K562 (cell line): ENCODE measurements at regions not wholly inside any gene's neighbourhood (a gene's known extent, or its start where the extent isn't known, plus 50 kb on each side); places are given as distances from the start of the nearest gene placed in this dataset.

Experiments
- ATAC-seq: fragments of 200-7000 bp; cut with Tn5 transposase; 3 replicates; pipeline ENCODE4 v1.9.1; 2020; ENCODE audit warnings: moderate library complexity
- BruUV-seq: library from RNA; stranded (reverse); fragments of 400-500 nt; replicated peaks from 2 replicates; lab custom pipeline; 2021; lab: Mats Ljungman, UMichigan
- CTCF ChIA-PET: fragments of 300-600 bp; formaldehyde crosslinking; extraction: SDS; loops from one replicate; lab custom pipeline; 2021; ENCODE audit warnings: low intra/inter-chr PET ratio; lab: Yijun Ruan, JAX
- POLR2A ChIA-PET: fragments of 300-600, 350-650 bp; sonication (Branson Sonifier 250); formaldehyde crosslinking; extraction: SDS; loops from one replicate; lab custom pipeline; 2021; ENCODE audit warnings: antibody characterized with exemption, inconsistent platforms; lab: Yijun Ruan, JAX
- DNase-seq, 4 experiments: peaks; one replicate each; pipeline versions ENCODE4 v3.0.0 to v3.0.0-alpha.2; 2011 to 2018; ENCODE audit warnings: low spot score in 3 of 4, mixed read lengths in 3 of 4; ENCODE audit errors: extremely low read depth in 1 of 4
- FAIRE-seq: peaks from 2 replicates; lab custom pipeline; 2011; peaks lifted over from hg19 to GRCh38; lab: Jason Lieb, UNC
- H2AFZ ChIP-seq: 2 replicates; pipeline ENCODE4 v1.6.0; 2011; ENCODE audit warnings: low read depth, low read length, control low read depth, inconsistent platforms
- H3K27ac ChIP-seq: fragments of 200-600 bp; 3 replicates; pipeline ENCODE4 v1.8.0; 2011; ENCODE audit warnings: low read depth, mild to moderate bottlenecking, control low read depth, inconsistent platforms, low read length, moderate library complexity, mixed read lengths; ENCODE audit errors: extremely low read depth
- H3K27me3 ChIP-seq, 2 experiments: fragments of 300-600 bp in 1 of 2; 2 replicates in 1 of 2; 3 replicates in 1 of 2; pipeline versions ENCODE4 v1.6.0 to v1.8.0; 2011; ENCODE audit warnings: inconsistent platforms in 2 of 2, low read length in 2 of 2, mild to moderate bottlenecking in 1 of 2, mixed read lengths in 1 of 2, moderate library complexity in 1 of 2; ENCODE audit not compliant: control insufficient read depth in 2 of 2, insufficient read depth in 2 of 2
- H3K36me3 ChIP-seq: fragments of 300-600 bp; 3 replicates; pipeline ENCODE4 v1.8.0; 2011; ENCODE audit warnings: mild to moderate bottlenecking, low read length, inconsistent platforms; ENCODE audit not compliant: control insufficient read depth, insufficient read depth
- H3K4me1 ChIP-seq, 2 experiments: fragments of 200-600 bp in 1 of 2; replicated peaks in 1 of 2; 2 replicates in 1 of 2; 3 replicates in 1 of 2; pipeline versions ENCODE4 v1.5.1 to v1.8.0; 2011; ENCODE audit warnings: inconsistent platforms in 2 of 2, low read length in 2 of 2, mild to moderate bottlenecking in 1 of 2, mixed read lengths in 1 of 2, moderate library complexity in 1 of 2; ENCODE audit not compliant: control insufficient read depth in 2 of 2, insufficient read depth in 2 of 2
- H3K4me2 ChIP-seq: 2 replicates; pipeline ENCODE4 v1.6.1; 2011; ENCODE audit warnings: low read length, control low read depth, inconsistent platforms, mixed read lengths; ENCODE audit not compliant: insufficient read depth
- H3K4me3 ChIP-seq: fragments of 200-600 bp; sonication (generic), shearing (Covaris generic); 2 replicates; pipeline ENCODE4 v1.5.1; 2016; ENCODE audit warnings: control low read depth, inconsistent platforms
- H3K79me2 ChIP-seq: fragments of 200-600 bp; 3 replicates; pipeline ENCODE4 v1.8.0; 2011; ENCODE audit warnings: low read length, inconsistent platforms; ENCODE audit not compliant: control insufficient read depth, insufficient read depth
- H3K9ac ChIP-seq, 2 experiments: 2 replicates each; pipeline versions ENCODE4 v1.6.0 to v1.6.1; 2011; ENCODE audit warnings: low read depth in 2 of 2, low read length in 2 of 2, control low read depth in 1 of 2, inconsistent platforms in 1 of 2, mild to moderate bottlenecking in 1 of 2, mixed read lengths in 1 of 2; ENCODE audit not compliant: insufficient read depth in 1 of 2
- H3K9me1 ChIP-seq: one replicate; pipeline ENCODE4 v1.6.0; 2011; ENCODE audit warnings: inconsistent platforms, mild to moderate bottlenecking, low read length, moderate library complexity; ENCODE audit not compliant: control insufficient read depth, insufficient read depth
- H3K9me3 ChIP-seq: replicated peaks from 2 replicates; pipeline ENCODE4 v1.5.1; 2011; ENCODE audit warnings: low read depth, low read length, inconsistent platforms; ENCODE audit not compliant: control insufficient read depth, insufficient read depth
- H4K20me1 ChIP-seq: replicated peaks from 2 replicates; pipeline ENCODE4 v1.6.1; 2011; ENCODE audit warnings: low read length, inconsistent platforms, mixed read lengths; ENCODE audit not compliant: control insufficient read depth, insufficient read depth
- CHD4 ChIP-seq: fragments of 200-600 bp; sonication (generic); IDR thresholded peaks from 3 replicates; pipeline ENCODE4 v1.6.1; 2012; ENCODE audit warnings: low read depth, mild to moderate bottlenecking, mixed read lengths, low read length, inconsistent platforms; ENCODE audit not compliant: insufficient read depth, insufficient replicate concordance, poor library complexity, severe bottlenecking
- CSDE1 ChIP-seq, 2 experiments: fragments of 450-650 bp; IDR thresholded peaks; 2 replicates each; pipeline ENCODE4 v1.6.1; 2016; ENCODE audit warnings: mild to moderate bottlenecking in 1 of 2
- ETV5 ChIP-seq: sonication (generic); formaldehyde crosslinking; IDR thresholded peaks from 2 replicates; pipeline ENCODE4 v1.4.0; 2020; ENCODE audit warnings: low read depth, mild to moderate bottlenecking, missing genetic modification reagents
- HOXB6 ChIP-seq: fragments of 250-450 bp; sonication (Bioruptor Pico); IDR thresholded peaks from 2 replicates; pipeline ENCODE4 v1.5.1; 2022; ENCODE audit warnings: mild to moderate bottlenecking, borderline replicate concordance
- NR2C1 ChIP-seq, 2 experiments: fragments of 450-650 bp; IDR thresholded peaks; 2 replicates each; pipeline ENCODE4 v1.6.1; 2017; ENCODE audit warnings: mild to moderate bottlenecking in 2 of 2, antibody characterized with exemption in 1 of 2, inconsistent platforms in 1 of 2, missing compliant biosample characterization in 1 of 2, missing genetic modification characterization in 1 of 2
- POLR2G ChIP-seq: fragments of 200-400 bp; formaldehyde crosslinking; IDR thresholded peaks from 2 replicates; pipeline ENCODE4 v1.6.1; 2017; ENCODE audit warnings: low read depth, mild to moderate bottlenecking, antibody characterized with exemption, low read length, moderate library complexity
- RBM15 ChIP-seq: fragments of 200-400 bp; formaldehyde crosslinking; IDR thresholded peaks from 2 replicates; pipeline ENCODE4 v1.6.1; 2018; ENCODE audit warnings: mild to moderate bottlenecking, low read length, moderate library complexity; ENCODE audit not compliant: insufficient read depth
- RHOXF2B ChIP-seq: fragments of 250-450 bp; sonication (Bioruptor Pico); conservative IDR thresholded peaks from 2 replicates; pipeline ENCODE4 v1.5.1; 2021
- TEAD2 ChIP-seq: fragments of 450-650 bp; IDR thresholded peaks from 2 replicates; pipeline ENCODE4 v1.6.1; 2016; ENCODE audit warnings: missing genetic modification characterization, control low read depth, missing compliant biosample characterization
- XRCC5 ChIP-seq: fragments of 200-400 bp; formaldehyde crosslinking; IDR thresholded peaks from 2 replicates; pipeline ENCODE4 v1.6.1; 2017; ENCODE audit warnings: low read depth, mild to moderate bottlenecking, low read length
- ZFPM2 ChIP-seq: fragments of 250-450 bp; sonication (Bioruptor Pico); IDR thresholded peaks from 2 replicates; pipeline ENCODE4 v1.5.1; 2022; ENCODE audit warnings: mild to moderate bottlenecking
- ZNF133 ChIP-seq: fragments of 250-450 bp; sonication (Bioruptor Pico); IDR thresholded peaks from 2 replicates; pipeline ENCODE4 v1.4.0; 2020; ENCODE audit warnings: mild to moderate bottlenecking
- ZNF699 ChIP-seq: fragments of 250-450 bp; sonication (Bioruptor Pico); IDR thresholded peaks from 2 replicates; pipeline ENCODE4 v1.8.0; 2021; ENCODE audit warnings: mild to moderate bottlenecking, moderate library complexity; ENCODE audit not compliant: insufficient replicate concordance
- ZNF77 ChIP-seq: fragments of 250-450 bp; sonication (Bioruptor Pico); IDR thresholded peaks from 2 replicates; pipeline ENCODE4 v1.5.0; 2020
- ZZZ3 ChIP-seq: fragments of 450-650 bp; IDR thresholded peaks from 2 replicates; pipeline ENCODE4 v1.6.1; 2016; ENCODE audit warnings: antibody characterized with exemption, mild to moderate bottlenecking, moderate library complexity
- in situ Hi-C: fragments of 300-500 bp; cut with MboI; formaldehyde crosslinking; loops from 4 replicates; pipeline ENCODE4 v1.15.0; 2018; ENCODE audit warnings: inconsistent platforms, mixed read lengths
- intact Hi-C: fragments of 100-400 bp; cut with micrococcal nuclease; formaldehyde crosslinking; loops from 2 replicates; pipeline ENCODE4 v1.14.2; 2022
- TF ChIP-seq, protein P1 (sequence below): fragments of 450-650 bp; IDR thresholded peaks from 2 replicates; pipeline ENCODE4 v1.6.1; 2018; ENCODE audit not compliant: partially characterized antibody
- TF ChIP-seq, protein P2 (sequence below): sonication (generic); formaldehyde crosslinking; IDR thresholded peaks from 2 replicates; pipeline ENCODE4 v1.8.1; 2022; ENCODE audit warnings: missing genetic modification reagents
- TF ChIP-seq, protein P3 (sequence below): IDR thresholded peaks from 2 replicates; pipeline ENCODE4 v1.6.1; 2012; ENCODE audit warnings: low read depth, low read length, improper control_type of control experiment, borderline replicate concordance

DNA sequence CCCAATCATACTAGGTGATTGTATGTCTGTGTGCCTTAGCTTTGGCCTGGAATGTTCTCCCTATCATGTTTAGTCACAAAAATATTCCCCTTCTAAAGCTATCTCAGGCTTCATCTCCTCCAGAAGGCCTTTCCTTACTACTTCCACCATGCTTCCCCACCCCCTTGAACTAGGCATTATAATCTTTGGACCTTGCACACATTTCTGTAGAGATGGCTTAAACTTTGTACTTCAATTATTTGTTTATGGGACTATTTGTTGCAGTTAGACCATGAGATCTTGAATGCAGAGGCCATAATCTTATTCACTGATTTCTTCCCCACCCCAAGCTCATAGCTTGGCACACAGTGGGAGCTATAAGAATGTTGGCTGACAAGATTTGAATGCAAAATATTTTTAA, 262.0 kb upstream of the EDA2R start:
- no peaks in the 10 kb centered on the region for H3K4me1 ChIP-seq
- BruUV-seq, result no TSS peak
- DNase-seq, result no peak
- no peaks in the 10 kb centered on the region for H4K20me1 ChIP-seq
- POLR2A ChIA-PET, result no interaction called here
- H3K27me3 ChIP-seq, result no peaks in the 10 kb centered on the region
- FAIRE-seq, result no peak
- H3K4me2 ChIP-seq, result no peak overlapping the region
- TF ChIP-seq, protein P1, sequence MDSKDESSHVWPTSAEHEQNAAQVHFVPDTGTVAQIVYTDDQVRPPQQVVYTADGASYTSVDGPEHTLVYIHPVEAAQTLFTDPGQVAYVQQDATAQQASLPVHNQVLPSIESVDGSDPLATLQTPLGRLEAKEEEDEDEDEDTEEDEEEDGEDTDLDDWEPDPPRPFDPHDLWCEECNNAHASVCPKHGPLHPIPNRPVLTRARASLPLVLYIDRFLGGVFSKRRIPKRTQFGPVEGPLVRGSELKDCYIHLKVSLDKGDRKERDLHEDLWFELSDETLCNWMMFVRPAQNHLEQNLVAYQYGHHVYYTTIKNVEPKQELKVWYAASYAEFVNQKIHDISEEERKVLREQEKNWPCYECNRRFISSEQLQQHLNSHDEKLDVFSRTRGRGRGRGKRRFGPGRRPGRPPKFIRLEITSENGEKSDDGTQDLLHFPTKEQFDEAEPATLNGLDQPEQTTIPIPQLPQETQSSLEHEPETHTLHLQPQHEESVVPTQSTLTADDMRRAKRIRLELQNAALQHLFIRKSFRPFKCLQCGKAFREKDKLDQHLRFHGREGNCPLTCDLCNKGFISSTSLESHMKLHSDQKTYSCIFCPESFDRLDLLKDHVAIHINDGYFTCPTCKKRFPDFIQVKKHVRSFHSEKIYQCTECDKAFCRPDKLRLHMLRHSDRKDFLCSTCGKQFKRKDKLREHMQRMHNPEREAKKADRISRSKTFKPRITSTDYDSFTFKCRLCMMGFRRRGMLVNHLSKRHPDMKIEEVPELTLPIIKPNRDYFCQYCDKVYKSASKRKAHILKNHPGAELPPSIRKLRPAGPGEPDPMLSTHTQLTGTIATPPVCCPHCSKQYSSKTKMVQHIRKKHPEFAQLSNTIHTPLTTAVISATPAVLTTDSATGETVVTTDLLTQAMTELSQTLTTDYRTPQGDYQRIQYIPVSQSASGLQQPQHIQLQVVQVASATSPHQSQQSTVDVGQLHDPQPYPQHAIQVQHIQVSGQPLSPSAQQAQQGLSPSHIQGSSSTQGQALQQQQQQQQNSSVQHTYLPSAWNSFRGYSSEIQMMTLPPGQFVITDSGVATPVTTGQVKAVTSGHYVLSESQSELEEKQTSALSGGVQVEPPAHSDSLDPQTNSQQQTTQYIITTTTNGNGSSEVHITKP, result no peak
- TF ChIP-seq RHOXF2B (CRISPR knock-in tag) (no peak), ZNF77 (CRISPR knock-in tag) (no peak), ZNF699 (CRISPR knock-in tag) (no peak), CHD4 (no peak), ETV5 (CRISPR knock-in tag) (no peak), RBM15 (no peak), HOXB6 (no peak), TEAD2 (tag) (no peak), ZNF133 (CRISPR knock-in tag) (no peak), ZFPM2 (no peak), NR2C1 (IDR thresholded peaks at IDR 0.05) (no peak), NR2C1 (tag; IDR thresholded peaks at IDR 0.05) (no peak), ZZZ3 (no peak), CSDE1 (IDR thresholded peaks at IDR 0.05) (no peak), POLR2G (no peak), XRCC5 (no peak)
- TF ChIP-seq, protein P2, sequence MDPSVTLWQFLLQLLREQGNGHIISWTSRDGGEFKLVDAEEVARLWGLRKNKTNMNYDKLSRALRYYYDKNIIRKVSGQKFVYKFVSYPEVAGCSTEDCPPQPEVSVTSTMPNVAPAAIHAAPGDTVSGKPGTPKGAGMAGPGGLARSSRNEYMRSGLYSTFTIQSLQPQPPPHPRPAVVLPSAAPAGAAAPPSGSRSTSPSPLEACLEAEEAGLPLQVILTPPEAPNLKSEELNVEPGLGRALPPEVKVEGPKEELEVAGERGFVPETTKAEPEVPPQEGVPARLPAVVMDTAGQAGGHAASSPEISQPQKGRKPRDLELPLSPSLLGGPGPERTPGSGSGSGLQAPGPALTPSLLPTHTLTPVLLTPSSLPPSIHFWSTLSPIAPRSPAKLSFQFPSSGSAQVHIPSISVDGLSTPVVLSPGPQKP, result no peak
- TF ChIP-seq, protein P3, sequence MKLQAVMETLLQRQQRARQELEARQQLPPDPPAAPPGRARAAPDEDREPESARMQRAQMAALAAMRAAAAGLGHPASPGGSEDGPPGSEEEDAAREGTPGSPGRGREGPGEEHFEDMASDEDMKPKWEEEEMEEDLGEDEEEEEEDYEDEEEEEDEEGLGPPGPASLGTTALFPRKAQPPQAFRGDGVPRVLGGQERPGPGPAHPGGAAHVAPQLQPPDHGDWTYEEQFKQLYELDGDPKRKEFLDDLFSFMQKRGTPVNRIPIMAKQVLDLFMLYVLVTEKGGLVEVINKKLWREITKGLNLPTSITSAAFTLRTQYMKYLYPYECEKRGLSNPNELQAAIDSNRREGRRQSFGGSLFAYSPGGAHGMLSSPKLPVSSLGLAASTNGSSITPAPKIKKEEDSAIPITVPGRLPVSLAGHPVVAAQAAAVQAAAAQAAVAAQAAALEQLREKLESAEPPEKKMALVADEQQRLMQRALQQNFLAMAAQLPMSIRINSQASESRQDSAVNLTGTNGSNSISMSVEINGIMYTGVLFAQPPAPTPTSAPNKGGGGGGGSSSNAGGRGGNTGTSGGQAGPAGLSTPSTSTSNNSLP, result no peak
- H3K4me3 ChIP-seq, result no peak overlapping the region
- no peak for ATAC-seq
- no peaks in the 10 kb centered on the region for H3K9me3 ChIP-seq
- H3K9me1 ChIP-seq, result no peaks in the 10 kb centered on the region
- CTCF ChIA-PET, result no interaction called here
- H2AFZ ChIP-seq, result no peak overlapping the region
- in situ Hi-C loops, result no loop called here
- H3K27ac ChIP-seq, result no peak overlapping the region
- H3K9ac ChIP-seq, result no peak overlapping the region
- no peaks in the 10 kb centered on the region for H3K79me2 ChIP-seq
- intact Hi-C loops, result no loop called here
- no peaks in the 10 kb centered on the region for H3K36me3 ChIP-seq
